GM12875 (cell line): ENCODE measurements at regions not wholly inside any gene's neighbourhood (a gene's known extent, or its start where the extent isn't known, plus 50 kb on each side); places are given as distances from the start of the nearest gene placed in this dataset.

Experiments
- H3K4me3 ChIP-seq: one replicate; pipeline ENCODE4 v1.5.1; 2011; ENCODE audit warnings: low read depth, low read length, control low read depth
- TF ChIP-seq, protein P1 (sequence below): IDR thresholded peaks from 2 replicates; pipeline ENCODE4 v1.5.1; 2011; ENCODE audit warnings: low read depth, mild to moderate bottlenecking, control low read depth, inconsistent platforms, low read length, moderate library complexity, borderline replicate concordance; ENCODE audit not compliant: insufficient read depth

DNA sequence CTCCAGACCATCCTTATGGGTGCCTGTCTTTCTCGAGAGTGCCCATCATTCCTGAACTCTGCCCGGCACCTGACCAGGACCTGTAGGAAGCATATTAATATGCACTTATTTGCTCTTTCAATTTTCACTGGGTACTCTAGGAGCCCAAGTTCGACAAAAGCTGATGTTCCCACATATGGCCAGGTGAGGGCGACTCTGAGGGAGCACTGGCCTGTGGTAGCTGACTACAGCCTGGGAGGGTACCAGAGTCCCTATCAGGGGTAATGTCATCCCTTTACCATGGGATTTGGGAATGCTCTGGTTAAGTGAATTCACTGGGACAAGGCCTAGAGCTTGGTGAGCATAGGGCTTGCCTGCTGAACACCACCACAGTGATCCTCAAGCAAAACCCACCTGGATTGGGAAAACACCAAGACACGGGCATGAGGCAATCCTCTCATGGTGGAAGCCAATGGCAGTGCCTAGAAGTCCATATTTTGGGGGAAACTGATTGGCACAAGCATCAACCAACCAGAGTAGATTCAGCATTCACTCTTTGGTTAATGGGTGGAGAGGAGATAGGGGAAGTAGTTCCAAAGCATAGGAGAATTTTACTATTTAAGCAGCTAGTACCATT, 112.2 kb downstream of the MTX3 start:
- no peak overlapping the region for H3K4me3 ChIP-seq
- TF ChIP-seq, protein P1, sequence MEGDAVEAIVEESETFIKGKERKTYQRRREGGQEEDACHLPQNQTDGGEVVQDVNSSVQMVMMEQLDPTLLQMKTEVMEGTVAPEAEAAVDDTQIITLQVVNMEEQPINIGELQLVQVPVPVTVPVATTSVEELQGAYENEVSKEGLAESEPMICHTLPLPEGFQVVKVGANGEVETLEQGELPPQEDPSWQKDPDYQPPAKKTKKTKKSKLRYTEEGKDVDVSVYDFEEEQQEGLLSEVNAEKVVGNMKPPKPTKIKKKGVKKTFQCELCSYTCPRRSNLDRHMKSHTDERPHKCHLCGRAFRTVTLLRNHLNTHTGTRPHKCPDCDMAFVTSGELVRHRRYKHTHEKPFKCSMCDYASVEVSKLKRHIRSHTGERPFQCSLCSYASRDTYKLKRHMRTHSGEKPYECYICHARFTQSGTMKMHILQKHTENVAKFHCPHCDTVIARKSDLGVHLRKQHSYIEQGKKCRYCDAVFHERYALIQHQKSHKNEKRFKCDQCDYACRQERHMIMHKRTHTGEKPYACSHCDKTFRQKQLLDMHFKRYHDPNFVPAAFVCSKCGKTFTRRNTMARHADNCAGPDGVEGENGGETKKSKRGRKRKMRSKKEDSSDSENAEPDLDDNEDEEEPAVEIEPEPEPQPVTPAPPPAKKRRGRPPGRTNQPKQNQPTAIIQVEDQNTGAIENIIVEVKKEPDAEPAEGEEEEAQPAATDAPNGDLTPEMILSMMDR: peak; percentile 57

DNA sequence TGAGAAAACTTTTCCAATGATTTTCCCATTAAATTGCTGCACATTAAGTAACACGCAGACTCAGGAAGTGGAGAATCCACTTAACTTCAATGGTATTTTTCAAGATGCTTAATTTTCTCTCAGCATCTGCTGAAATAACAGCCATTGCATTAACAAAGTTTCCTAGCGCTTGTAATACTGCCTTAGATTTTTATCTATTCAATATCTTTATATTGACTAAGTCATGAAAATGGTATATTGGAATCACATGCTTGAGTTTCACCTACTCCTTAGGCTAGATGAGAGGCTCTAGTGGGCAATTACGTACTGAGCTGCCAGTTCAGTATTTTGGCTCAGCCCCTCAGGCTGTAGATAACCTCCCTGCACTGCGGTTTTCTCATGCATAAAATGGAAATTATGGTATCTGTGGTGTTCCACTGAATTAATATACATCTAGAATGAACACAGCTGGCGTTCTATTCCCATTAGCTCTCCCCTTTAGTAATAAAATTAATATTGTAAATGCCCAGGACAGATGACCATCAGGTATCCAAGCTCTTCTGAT, 112.9 kb downstream of the MTX3 start:
- TF ChIP-seq, protein P1: no peak
- H3K4me3 ChIP-seq: no peak overlapping the region

DNA sequence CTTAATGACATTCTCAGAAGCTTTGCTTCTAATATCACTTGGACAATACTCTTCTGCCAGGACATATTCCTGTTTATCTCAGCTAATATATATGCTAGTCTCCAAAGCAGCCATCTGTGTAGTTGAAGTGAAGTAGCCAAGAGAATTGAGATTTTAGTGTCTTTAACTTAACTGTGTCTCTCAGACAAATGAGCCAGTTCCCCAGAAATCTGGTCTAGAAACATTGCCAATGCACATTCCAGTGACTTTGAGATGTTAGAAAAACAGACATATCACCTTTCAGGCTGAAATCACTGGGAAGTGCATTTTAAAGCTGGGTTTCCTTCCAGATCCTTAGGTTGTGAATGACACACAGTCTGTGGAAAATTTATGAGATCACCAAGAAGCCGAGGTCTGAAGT, 114.6 kb downstream of the MTX3 start:
- no peak overlapping the region for H3K4me3 ChIP-seq
- TF ChIP-seq, protein P1: no peak

DNA sequence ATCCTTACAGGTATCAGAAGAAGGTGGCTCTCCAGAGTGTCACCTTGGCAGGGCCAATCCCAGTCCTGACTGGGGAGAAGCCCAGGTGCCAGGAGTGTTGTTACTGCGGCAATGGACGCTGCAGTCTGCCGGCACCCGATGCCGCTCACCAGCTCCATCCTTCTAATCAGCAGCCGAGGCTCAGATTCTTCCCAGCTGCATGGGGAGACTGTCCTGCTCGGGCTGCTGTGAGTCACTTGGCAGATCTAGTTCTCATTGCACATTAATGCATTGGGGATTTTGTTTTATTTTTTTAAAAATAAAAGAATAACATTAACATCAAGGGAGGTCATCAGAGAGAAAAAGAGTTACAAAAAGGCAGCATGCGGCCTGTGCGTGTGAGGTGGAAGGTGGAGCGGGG, 115.8 kb downstream of the MTX3 start:
- no peak overlapping the region for H3K4me3 ChIP-seq
- TF ChIP-seq, protein P1: no peak

DNA sequence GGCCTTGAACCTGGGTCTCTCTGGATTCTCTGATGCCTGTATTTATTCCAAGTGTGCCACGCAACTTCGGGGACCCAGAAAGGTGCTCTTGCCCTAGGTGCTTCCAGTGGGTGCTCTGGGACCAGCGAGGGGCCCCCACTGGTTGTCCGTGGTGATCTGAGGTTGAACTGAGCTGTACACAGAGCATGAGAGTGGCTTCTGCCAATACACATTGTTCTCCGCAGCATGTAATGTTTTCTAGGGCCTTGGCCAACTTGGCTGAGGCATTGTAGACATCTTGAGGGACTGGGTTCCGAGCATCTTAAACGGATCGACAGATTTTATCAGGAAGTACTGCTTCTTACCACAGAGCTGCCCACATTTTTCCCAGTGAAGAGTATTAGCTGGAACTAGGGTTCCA, 117.9 kb downstream of the MTX3 start:
- TF ChIP-seq, protein P1: no peak

DNA sequence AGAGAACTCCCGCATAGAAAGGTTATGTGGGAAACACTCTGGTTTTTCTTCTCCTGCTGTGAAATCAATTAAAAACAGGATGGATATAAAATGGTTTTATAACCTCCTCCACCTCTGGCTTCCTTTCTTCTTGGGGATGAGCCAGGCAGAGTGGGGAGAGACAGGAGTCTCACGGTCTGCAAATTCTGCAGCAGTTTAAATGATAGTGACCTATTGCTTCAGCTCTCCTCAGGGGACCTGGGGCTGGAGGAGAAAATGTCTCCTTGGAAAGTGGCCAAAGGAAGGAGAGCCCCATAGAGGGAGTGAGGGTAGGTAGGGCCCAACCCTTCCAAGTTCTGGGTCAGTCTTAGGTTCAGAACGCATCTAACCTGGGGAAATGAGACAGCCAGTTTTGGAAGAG, 118.8 kb downstream of the MTX3 start:
- TF ChIP-seq, protein P1: no peak

More for the DNA sequence above, 117.9 kb downstream of the MTX3 start:
- H3K4me3 ChIP-seq: no peak overlapping the region

More for the DNA sequence above, 118.8 kb downstream of the MTX3 start:
- H3K4me3 ChIP-seq: no peak overlapping the region
